Gastroesophageal sphincter (tissue), 3 donors: ENCODE measurements at regions not wholly inside any gene's neighbourhood (a gene's known extent, or its start where the extent isn't known, plus 50 kb on each side); places are given as distances from the start of the nearest gene placed in this dataset.

ENCODE experiments used
- POLR2A ChIP-seq, 2 donors: fragments of 450-650 bp; IDR thresholded peaks; one replicate each; pipeline ENCODE4 v1.6.1; 2017; ENCODE audit warnings: antibody characterized with exemption in 2 of 2, mild to moderate bottlenecking in 2 of 2, moderate library complexity in 1 of 2
- TF ChIP-seq, protein P1 (sequence below), 4 experiments: fragments of 200-600 bp in 2 of 4; fragments of 450-650 bp in 2 of 4; sonication (generic) in 1 of 4; IDR thresholded peaks; one replicate each; pipeline ENCODE4 v1.5.1; 2017 to 2019; ENCODE audit warnings: antibody characterized with exemption in 4 of 4, mild to moderate bottlenecking in 2 of 4, moderate library complexity in 2 of 4

DNA sequence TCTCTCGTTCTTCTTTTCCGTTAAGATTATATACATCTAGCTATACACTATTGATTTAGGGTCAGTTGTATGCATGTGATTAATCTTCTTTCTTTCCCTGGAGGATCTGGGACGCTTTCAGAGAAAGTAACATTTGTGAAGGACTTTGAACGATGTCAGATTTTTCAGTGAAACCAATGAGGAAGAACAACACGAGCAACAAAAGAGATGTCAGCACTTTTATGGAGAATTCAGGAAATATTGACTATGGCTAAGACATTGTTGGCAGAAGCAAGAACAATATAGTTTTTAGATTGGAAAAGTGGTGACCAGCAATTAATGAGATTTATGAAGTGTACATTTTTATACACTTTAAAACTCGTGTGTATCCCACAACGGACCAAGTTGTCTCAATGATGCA is 355.5 kb downstream of the TGFB2 start:
- no peak for TF ChIP-seq POLR2A (IDR thresholded peaks at IDR 0.05)
- TF ChIP-seq, protein P1, sequence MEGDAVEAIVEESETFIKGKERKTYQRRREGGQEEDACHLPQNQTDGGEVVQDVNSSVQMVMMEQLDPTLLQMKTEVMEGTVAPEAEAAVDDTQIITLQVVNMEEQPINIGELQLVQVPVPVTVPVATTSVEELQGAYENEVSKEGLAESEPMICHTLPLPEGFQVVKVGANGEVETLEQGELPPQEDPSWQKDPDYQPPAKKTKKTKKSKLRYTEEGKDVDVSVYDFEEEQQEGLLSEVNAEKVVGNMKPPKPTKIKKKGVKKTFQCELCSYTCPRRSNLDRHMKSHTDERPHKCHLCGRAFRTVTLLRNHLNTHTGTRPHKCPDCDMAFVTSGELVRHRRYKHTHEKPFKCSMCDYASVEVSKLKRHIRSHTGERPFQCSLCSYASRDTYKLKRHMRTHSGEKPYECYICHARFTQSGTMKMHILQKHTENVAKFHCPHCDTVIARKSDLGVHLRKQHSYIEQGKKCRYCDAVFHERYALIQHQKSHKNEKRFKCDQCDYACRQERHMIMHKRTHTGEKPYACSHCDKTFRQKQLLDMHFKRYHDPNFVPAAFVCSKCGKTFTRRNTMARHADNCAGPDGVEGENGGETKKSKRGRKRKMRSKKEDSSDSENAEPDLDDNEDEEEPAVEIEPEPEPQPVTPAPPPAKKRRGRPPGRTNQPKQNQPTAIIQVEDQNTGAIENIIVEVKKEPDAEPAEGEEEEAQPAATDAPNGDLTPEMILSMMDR (IDR thresholded peaks at IDR 0.05) = no peak
